Nephron (organoid): ENCODE measurements at regions not wholly inside any gene's neighbourhood (a gene's known extent, or its start where the extent isn't known, plus 50 kb on each side); places are given as distances from the start of the nearest gene placed in this dataset.
"Not testable (repeated sequence)": the region's sequence is repeated elsewhere in the genome, so short reads cannot be mapped to it uniquely, and the experiment has no call there.

Source experiments
- H3K27ac Mint-ChIP-seq, 3 experiments: 2 replicates each; pipeline ENCODE4 v1.8.0; 2020; ENCODE audit warnings: mixed read lengths in 3 of 3, mild to moderate bottlenecking in 2 of 3, moderate library complexity in 1 of 3
- H3K27me3 Mint-ChIP-seq: 2 replicates; pipeline ENCODE4 v1.8.0; 2021; ENCODE audit warnings: low read depth, mild to moderate bottlenecking, moderate library complexity, mixed read lengths
- H3K36me3 Mint-ChIP-seq: 2 replicates; pipeline ENCODE4 v1.8.0; 2020; ENCODE audit warnings: low read depth, mixed read lengths
- H3K4me1 Mint-ChIP-seq: 2 replicates; pipeline ENCODE4 v1.8.0; 2020; ENCODE audit warnings: mixed read lengths
- H3K4me3 Mint-ChIP-seq, 3 experiments: 2 replicates each; pipeline ENCODE4 v1.8.0; 2020; ENCODE audit warnings: mild to moderate bottlenecking in 3 of 3, mixed read lengths in 3 of 3, moderate library complexity in 2 of 3
- H3K9me3 Mint-ChIP-seq: 2 replicates; pipeline ENCODE4 v1.8.0; 2020; ENCODE audit warnings: mixed read lengths
- TF ChIP-seq, protein P1 (sequence below), 3 experiments: fragments of 200-600 bp; sonication (generic); IDR thresholded peaks; one replicate each; pipeline ENCODE4 v1.5.0; 2021; ENCODE audit warnings: antibody characterized with exemption in 3 of 3; ENCODE audit not compliant: unreplicated experiment in 3 of 3

DNA sequence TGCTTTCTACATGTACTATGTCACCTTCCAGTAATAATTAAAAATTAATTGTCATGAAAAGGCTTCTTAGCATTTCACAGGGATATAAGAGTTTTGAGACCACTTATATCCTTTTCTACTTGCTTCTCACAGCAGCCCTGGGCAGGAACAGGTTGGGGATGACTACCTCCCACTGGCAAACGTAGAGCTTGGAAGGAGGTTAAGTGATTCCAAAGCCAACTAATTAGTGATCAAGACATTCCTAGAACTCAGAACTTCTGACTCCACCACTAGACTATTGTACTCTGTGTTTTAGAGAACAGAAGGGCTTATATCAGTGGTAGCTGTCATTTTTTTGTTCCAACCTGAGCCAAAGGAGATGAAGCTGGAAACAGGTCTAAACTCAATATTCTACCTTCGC is 364.5 kb upstream of the BOD1L1 start:
- Mint-ChIP-seq H3K9me3 (no peaks in the 10 kb centered on the region), H3K27ac (peak overlapping the region in 2 of 3 experiments; percentile 14 to 93), H3K27me3 (no peaks in the 10 kb centered on the region), H3K4me1 (peaks cover 16% of the 10 kb centered on the region), H3K4me3 (no peak overlapping the region), H3K36me3 (no peaks in the 10 kb centered on the region)
- TF ChIP-seq, protein P1, sequence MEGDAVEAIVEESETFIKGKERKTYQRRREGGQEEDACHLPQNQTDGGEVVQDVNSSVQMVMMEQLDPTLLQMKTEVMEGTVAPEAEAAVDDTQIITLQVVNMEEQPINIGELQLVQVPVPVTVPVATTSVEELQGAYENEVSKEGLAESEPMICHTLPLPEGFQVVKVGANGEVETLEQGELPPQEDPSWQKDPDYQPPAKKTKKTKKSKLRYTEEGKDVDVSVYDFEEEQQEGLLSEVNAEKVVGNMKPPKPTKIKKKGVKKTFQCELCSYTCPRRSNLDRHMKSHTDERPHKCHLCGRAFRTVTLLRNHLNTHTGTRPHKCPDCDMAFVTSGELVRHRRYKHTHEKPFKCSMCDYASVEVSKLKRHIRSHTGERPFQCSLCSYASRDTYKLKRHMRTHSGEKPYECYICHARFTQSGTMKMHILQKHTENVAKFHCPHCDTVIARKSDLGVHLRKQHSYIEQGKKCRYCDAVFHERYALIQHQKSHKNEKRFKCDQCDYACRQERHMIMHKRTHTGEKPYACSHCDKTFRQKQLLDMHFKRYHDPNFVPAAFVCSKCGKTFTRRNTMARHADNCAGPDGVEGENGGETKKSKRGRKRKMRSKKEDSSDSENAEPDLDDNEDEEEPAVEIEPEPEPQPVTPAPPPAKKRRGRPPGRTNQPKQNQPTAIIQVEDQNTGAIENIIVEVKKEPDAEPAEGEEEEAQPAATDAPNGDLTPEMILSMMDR (IDR thresholded peaks at IDR 0.05; ENCODE audit: unreplicated experiment in 3 of 3) = no peak

DNA sequence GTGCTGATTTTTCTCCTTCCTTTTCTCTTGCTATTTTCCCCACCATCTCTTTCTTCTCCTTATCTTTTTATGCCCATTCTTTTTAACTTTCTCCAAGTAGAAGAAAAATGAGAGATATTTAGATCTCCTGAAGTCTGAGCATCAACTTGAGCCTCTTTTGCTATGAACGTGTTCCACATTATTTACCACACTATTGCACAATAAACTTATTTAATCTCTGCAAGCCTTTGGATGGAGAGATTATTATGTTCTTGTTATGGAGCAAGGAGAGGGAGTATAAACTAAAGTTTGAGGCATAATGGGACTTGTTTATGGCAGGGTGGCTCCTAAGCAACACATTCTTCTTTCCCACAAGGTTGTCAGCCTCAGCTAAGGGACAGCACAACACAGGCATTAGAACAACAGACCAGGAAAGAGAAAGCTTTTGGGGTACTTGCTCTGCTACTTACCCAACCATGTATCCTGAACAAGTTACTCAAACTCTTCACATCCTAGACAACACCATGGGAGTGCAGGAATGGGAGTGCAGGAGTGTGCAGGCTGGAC is 365.5 kb upstream of the BOD1L1 start:
- Mint-ChIP-seq H3K36me3 (no peaks in the 10 kb centered on the region), H3K27ac (peak overlapping the region; percentile 14 to 90 (median 87)), H3K27me3 (no peaks in the 10 kb centered on the region)

DNA sequence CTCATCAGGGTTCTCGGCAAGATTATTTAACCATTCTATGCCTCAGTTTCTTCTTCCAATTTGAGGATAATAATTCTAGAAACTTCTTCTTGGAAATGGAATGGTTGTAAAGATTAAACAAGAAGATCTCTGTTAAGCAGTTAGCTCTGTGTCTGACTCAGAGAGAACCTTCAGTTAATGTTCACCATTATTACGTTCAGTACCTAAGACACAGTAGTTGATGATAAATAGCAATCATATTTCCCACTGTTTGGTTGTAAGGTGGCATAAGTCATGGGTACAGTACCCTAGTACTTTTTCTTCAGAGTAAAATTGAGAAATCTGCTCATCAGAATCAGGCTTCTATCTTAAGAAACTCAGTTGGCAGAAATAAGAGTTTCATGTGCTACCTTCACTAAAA is 366.5 kb upstream of the BOD1L1 start:
- peaks cover 16% of the 10 kb centered on the region for H3K4me1 Mint-ChIP-seq
- H3K9me3 Mint-ChIP-seq = no peaks in the 10 kb centered on the region
- H3K27ac Mint-ChIP-seq = peak overlapping the region; percentile 14 to 90 (median 87)
- H3K27me3 Mint-ChIP-seq = no peaks in the 10 kb centered on the region
- TF ChIP-seq, protein P1 (IDR thresholded peaks at IDR 0.05; ENCODE audit: unreplicated experiment in 3 of 3) = no peak
- H3K36me3 Mint-ChIP-seq = no peaks in the 10 kb centered on the region
- no peak overlapping the region for H3K4me3 Mint-ChIP-seq

More for the DNA sequence above, 365.5 kb upstream of the BOD1L1 start:
- Mint-ChIP-seq H3K4me3 (no peak overlapping the region), H3K9me3 (no peaks in the 10 kb centered on the region), H3K4me1 (peaks cover 16% of the 10 kb centered on the region)
- TF ChIP-seq, protein P1 (IDR thresholded peaks at IDR 0.05; ENCODE audit: unreplicated experiment in 3 of 3) = no peak

DNA sequence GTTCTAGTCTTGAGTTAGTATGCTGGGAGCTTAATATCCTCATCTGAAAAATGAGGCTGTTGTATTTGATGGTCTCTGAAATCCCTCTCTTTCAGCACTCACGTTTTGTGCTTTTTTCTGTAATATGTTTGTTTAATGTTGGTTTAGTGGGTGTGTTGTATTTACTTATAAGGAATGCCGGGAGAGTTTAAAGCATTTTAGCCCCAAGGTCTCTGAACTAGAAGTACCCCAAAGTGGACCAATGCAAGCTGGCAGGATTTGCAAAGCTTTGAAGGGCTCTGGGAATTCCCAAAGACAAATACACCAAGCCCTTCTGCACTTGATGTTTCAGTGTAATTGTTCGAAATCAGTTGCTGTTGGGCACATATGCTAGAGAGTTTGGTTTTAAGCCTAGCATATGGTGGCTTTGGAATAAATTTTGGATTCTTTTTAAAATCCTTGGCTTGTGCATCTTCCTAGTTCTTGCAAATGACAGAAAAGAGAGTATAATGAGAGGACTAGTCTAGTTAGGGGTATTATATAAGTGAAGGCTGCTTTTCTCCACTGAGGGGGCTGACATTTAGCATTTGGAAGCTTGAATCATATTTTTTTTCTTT is 371.4 kb upstream of the BOD1L1 start:
- TF ChIP-seq, protein P1 (IDR thresholded peaks at IDR 0.05; ENCODE audit: unreplicated experiment in 3 of 3) = no peak
- peaks cover 9% of the 10 kb centered on the region for H3K9me3 Mint-ChIP-seq
- no peak overlapping the region for H3K4me3 Mint-ChIP-seq
- peaks cover 7% of the 10 kb centered on the region for H3K36me3 Mint-ChIP-seq
- H3K27ac Mint-ChIP-seq = peak overlapping the region in 1 of 3 experiments; percentile 0
- H3K4me1 Mint-ChIP-seq = no peaks in the 10 kb centered on the region
- H3K27me3 Mint-ChIP-seq = no peaks in the 10 kb centered on the region

DNA sequence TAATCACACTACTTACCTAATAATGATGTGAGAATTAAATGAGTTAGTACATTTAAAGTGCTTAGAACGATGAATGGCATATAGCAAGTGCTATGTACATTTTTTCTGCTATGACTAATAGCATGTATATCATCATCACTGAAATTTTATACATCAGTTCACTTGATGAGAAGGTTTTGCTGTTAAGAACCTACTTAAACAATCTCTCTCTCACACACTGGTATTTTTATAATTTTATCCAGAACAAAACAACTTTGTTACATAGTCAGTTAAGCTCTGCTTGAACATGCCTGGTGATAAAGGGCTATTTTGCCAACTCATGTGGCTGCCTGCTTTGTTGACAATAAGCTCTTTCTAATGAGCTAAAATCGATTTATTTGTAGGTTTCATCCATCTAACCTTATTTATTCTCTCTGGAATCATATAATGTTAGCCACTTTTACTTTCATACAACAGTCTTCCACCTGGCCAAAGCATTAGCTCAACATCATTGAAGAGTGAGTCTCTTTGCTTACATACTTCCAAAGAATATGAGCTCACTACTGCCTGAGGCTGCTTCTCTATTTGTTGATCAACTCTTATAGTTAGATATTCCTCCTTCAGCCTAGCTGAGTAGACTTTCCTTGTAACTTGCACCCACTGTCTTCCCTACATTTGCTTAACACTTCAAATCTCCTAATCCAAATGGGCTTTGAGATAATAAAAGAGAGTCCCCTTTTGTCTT is 372.7 kb upstream of the BOD1L1 start:
- H3K36me3 Mint-ChIP-seq = peaks cover 7% of the 10 kb centered on the region
- no peak overlapping the region for H3K27ac Mint-ChIP-seq
- no peaks in the 10 kb centered on the region for H3K4me1 Mint-ChIP-seq
- TF ChIP-seq, protein P1 (IDR thresholded peaks at IDR 0.05; ENCODE audit: unreplicated experiment in 3 of 3) = no peak
- H3K4me3 Mint-ChIP-seq = no peak overlapping the region
- H3K9me3 Mint-ChIP-seq = peaks cover 9% of the 10 kb centered on the region
- H3K27me3 Mint-ChIP-seq = no peaks in the 10 kb centered on the region

DNA sequence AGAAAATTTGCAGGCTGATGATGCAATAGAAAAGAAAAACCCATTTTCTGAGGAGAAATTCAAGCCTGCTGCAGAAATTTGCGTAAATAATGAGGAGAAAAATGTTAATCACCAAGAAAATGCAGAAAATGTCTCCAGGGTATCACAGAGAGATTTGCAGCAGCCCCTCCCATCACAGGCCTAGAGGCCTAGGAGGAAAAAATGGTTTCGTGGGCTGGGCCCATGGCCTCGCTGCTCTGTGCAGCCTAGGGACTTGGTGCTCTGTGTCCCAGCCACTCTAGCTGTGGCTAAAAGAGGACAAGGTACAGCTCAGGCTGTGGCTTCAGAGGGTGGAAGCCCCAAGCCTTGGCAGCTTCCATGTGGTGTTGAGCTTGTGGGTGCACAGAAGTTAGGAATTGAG is 374.8 kb upstream of the BOD1L1 start:
- not testable (repeated sequence) for H3K9me3 Mint-ChIP-seq, H3K27me3 Mint-ChIP-seq, H3K36me3 Mint-ChIP-seq, H3K4me1 Mint-ChIP-seq, H3K4me3 Mint-ChIP-seq, H3K27ac Mint-ChIP-seq
